KMS-11 (cell line): ENCODE measurements at regions not wholly inside any gene's neighbourhood (a gene's known extent, or its start where the extent isn't known, plus 50 kb on each side); places are given as distances from the start of the nearest gene placed in this dataset.
"Not testable (repeated sequence)": the region's sequence is repeated elsewhere in the genome, so short reads cannot be mapped to it uniquely, and the experiment has no call there.

Experiments
- H2AFZ ChIP-seq: fragments of 200-600 bp; sonication (generic); 2 replicates; pipeline ENCODE4 v1.6.1; 2016; ENCODE audit warnings: antibody characterized with exemption, mixed run types, low read depth
- H3K27ac ChIP-seq: fragments of 200-600 bp; sonication (generic); 2 replicates; pipeline ENCODE4 v1.6.1; 2016; ENCODE audit warnings: mild to moderate bottlenecking, mixed run types
- H3K27me3 ChIP-seq: fragments of 200-600 bp; sonication (generic); 2 replicates; pipeline ENCODE4 v1.6.1; 2017; ENCODE audit warnings: mild to moderate bottlenecking, low read depth, mixed run types, moderate library complexity; ENCODE audit not compliant: insufficient read depth
- H3K36me3 ChIP-seq: fragments of 200-600 bp; sonication (generic); 2 replicates; pipeline ENCODE4 v1.6.1; 2017; ENCODE audit warnings: mild to moderate bottlenecking, mixed run types; ENCODE audit not compliant: insufficient read depth
- H3K4me1 ChIP-seq: fragments of 200-600 bp; sonication (generic); 2 replicates; pipeline ENCODE4 v1.6.1; 2016; ENCODE audit warnings: mild to moderate bottlenecking, low read depth, mixed run types; ENCODE audit not compliant: poor library complexity, severe bottlenecking
- H3K4me2 ChIP-seq: fragments of 200-600 bp; sonication (generic); 2 replicates; pipeline ENCODE4 v1.7.0; 2016; ENCODE audit warnings: mild to moderate bottlenecking, mixed run types
- H3K4me3 ChIP-seq: fragments of 200-600 bp; sonication (generic); IDR thresholded peaks from 2 replicates; pipeline ENCODE4 v1.6.1; 2017; ENCODE audit warnings: low read depth, low read length, mixed read lengths; ENCODE audit not compliant: insufficient read depth
- H3K79me2 ChIP-seq: fragments of 200-600 bp; sonication (generic); 2 replicates; pipeline ENCODE4 v1.6.1; 2016; ENCODE audit warnings: low read depth, mixed run types; ENCODE audit not compliant: insufficient read depth
- H3K9ac ChIP-seq: fragments of 200-600 bp; sonication (generic); 2 replicates; pipeline ENCODE4 v1.6.1; 2016; ENCODE audit warnings: mild to moderate bottlenecking, mixed run types
- H4K20me1 ChIP-seq: fragments of 200-600 bp; sonication (generic); 2 replicates; pipeline ENCODE4 v1.6.1; 2016; ENCODE audit warnings: mild to moderate bottlenecking, mixed run types; ENCODE audit not compliant: insufficient read depth
- CTCF ChIP-seq: fragments of 200-600 bp; sonication (generic); conservative IDR thresholded peaks from 2 replicates; pipeline ENCODE4 v1.6.1; 2017; ENCODE audit warnings: low read depth, mild to moderate bottlenecking, antibody characterized with exemption, low read length, moderate library complexity, mixed read lengths

DNA sequence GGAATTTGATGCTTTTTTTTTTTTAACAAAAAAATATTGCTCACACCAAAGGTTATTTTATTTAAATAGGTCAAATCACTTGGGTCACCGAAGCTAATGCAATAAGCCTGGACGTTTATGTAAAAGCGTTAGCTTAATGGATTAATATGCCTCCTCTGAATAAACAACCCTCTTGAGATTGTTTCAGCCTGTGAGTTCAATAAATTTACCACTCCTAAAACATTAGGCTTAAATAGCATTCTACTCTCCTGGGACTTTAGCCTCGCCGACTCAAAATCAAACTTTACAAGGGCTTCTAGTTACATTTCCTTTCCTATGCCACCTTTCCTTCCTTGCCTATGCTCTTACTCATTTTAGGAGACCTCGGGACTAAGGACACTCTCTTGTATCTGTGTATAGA, 79.3 kb downstream of the DNAJB9 start:
- Histone ChIP-seq H2AFZ (no peak overlapping the region), H3K79me2 (no peaks in the 10 kb centered on the region), H3K4me3 (no peak overlapping the region)

GRCh38 chr7:108650467-108650866, 80.8 kb downstream of the DNAJB9 start:
- no peaks in the 10 kb centered on the region for H3K27me3 ChIP-seq
- no peak overlapping the region for H2AFZ ChIP-seq
- no peaks in the 10 kb centered on the region for H3K36me3 ChIP-seq
- no peak overlapping the region for H3K4me3 ChIP-seq
- H3K9ac ChIP-seq, result no peak overlapping the region
- no peaks in the 10 kb centered on the region for H3K4me1 ChIP-seq
- no peak overlapping the region for H3K4me2 ChIP-seq
- H3K79me2 ChIP-seq, result no peaks in the 10 kb centered on the region
- TF ChIP-seq CTCF, result no peak
- H3K27ac ChIP-seq, result no peak overlapping the region
- no peaks in the 10 kb centered on the region for H4K20me1 ChIP-seq

More for the DNA sequence above, 79.3 kb downstream of the DNAJB9 start:
- no peak overlapping the region for H3K4me2 ChIP-seq
- no peaks in the 10 kb centered on the region for H3K4me1 ChIP-seq
- H3K36me3 ChIP-seq, result no peaks in the 10 kb centered on the region
- no peaks in the 10 kb centered on the region for H3K27me3 ChIP-seq
- H3K27ac ChIP-seq, result no peak overlapping the region
- no peak for TF ChIP-seq CTCF
- no peak overlapping the region for H3K9ac ChIP-seq
- H4K20me1 ChIP-seq, result no peaks in the 10 kb centered on the region

DNA sequence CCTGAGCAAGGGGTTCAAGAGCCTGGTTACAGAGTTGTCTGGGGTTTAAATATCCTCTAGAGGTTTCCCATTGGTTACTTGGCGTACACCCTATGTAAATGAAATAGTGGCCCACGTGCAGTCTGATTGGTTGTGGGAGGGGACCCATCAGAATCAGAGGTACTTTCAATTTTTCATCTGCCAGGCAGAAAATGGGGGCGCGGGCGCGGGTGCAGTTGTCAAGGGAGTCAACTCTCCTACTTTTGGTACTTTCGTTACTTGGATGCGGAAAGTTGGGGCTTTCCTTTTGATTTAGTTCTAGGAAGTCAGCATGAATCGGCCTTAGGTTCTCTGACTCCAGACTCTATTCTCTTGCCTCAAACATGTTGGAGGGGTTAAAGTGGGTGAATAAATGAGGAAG, 83.2 kb downstream of the DNAJB9 start:
- no peak overlapping the region for H3K27ac ChIP-seq
- no peaks in the 10 kb centered on the region for H3K79me2 ChIP-seq
- no peaks in the 10 kb centered on the region for H3K36me3 ChIP-seq
- no peak overlapping the region for H3K9ac ChIP-seq
- no peak overlapping the region for H3K4me2 ChIP-seq
- no peak overlapping the region for H3K4me3 ChIP-seq
- H3K27me3 ChIP-seq, result no peaks in the 10 kb centered on the region
- H2AFZ ChIP-seq, result no peak overlapping the region
- TF ChIP-seq CTCF, result no peak
- H3K4me1 ChIP-seq, result no peaks in the 10 kb centered on the region
- no peaks in the 10 kb centered on the region for H4K20me1 ChIP-seq

GRCh38 chr7:108653526-108653925, 83.9 kb downstream of the DNAJB9 start:
- Histone ChIP-seq H2AFZ (no peak overlapping the region), H3K27me3 (no peaks in the 10 kb centered on the region), H3K4me3 (no peak overlapping the region), H4K20me1 (no peaks in the 10 kb centered on the region), H3K4me2 (no peak overlapping the region), H3K27ac (no peak overlapping the region), H3K79me2 (no peaks in the 10 kb centered on the region), H3K9ac (no peak overlapping the region), H3K4me1 (no peaks in the 10 kb centered on the region), H3K36me3 (no peaks in the 10 kb centered on the region)
- TF ChIP-seq CTCF, result no peak

DNA sequence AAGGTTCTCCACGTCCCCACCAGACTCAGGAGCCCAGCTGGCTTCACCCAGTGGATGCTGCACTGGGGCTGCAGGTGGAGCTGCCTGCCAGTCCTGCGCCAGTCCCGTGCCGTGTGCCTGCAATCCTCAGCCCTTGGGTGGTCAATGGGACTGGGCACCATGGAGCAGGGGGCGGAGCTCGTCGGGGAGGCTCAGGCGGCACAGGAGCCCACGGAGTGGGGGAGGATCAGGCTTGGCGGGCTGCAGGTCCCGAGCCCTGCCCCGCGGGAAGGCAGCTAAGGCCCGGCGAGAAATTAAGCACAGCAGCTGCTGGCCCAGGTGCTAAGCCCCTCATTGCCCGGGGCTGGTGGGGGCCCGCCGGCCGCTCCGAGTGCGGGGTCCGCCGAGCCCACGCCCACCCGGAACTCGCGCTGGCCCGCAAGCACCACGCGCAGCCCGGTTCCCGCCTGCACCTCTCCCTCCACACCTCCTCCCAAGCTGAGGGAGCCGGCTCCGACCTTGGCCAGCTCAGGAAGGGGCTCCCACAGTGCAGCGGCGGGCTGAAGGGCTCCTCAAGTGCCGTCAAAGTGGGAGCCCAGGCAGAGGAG, 87.6 kb downstream of the DNAJB9 start:
- not testable (repeated sequence) for H3K4me2 ChIP-seq

More for the DNA sequence above, 87.6 kb downstream of the DNAJB9 start:
- not testable (repeated sequence) for H3K9ac ChIP-seq, H2AFZ ChIP-seq, H3K27ac ChIP-seq, H4K20me1 ChIP-seq, H3K36me3 ChIP-seq, H3K27me3 ChIP-seq, H3K79me2 ChIP-seq, H3K4me1 ChIP-seq, H3K4me3 ChIP-seq
